ENCODE measurements at regions not wholly inside any gene's neighbourhood (a gene's known extent, or its start where the extent isn't known, plus 50 kb on each side); places are given as distances from the start of the nearest gene placed in this dataset.

DNA sequence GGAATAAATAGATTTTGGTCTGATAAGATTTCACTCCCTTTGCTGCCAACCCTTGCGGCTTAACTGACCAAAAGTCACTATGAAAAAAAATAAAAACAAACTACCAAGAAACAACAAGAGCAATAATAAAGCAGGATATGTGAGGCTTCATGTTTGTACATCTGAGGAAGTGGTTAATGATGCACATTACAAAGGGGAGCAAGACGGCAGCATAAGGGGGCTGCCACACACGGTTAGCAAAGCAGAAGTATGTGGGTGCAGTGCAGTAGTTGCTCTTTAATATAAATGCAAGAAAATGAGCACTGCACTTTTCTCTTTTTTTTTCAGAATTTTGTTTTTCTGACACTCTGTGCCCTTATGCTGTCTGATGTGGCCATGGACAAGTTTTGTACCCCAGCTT, 377.1 kb upstream of the CNTNAP5 start (continued):
- TF ChIP-seq, protein P1, sequence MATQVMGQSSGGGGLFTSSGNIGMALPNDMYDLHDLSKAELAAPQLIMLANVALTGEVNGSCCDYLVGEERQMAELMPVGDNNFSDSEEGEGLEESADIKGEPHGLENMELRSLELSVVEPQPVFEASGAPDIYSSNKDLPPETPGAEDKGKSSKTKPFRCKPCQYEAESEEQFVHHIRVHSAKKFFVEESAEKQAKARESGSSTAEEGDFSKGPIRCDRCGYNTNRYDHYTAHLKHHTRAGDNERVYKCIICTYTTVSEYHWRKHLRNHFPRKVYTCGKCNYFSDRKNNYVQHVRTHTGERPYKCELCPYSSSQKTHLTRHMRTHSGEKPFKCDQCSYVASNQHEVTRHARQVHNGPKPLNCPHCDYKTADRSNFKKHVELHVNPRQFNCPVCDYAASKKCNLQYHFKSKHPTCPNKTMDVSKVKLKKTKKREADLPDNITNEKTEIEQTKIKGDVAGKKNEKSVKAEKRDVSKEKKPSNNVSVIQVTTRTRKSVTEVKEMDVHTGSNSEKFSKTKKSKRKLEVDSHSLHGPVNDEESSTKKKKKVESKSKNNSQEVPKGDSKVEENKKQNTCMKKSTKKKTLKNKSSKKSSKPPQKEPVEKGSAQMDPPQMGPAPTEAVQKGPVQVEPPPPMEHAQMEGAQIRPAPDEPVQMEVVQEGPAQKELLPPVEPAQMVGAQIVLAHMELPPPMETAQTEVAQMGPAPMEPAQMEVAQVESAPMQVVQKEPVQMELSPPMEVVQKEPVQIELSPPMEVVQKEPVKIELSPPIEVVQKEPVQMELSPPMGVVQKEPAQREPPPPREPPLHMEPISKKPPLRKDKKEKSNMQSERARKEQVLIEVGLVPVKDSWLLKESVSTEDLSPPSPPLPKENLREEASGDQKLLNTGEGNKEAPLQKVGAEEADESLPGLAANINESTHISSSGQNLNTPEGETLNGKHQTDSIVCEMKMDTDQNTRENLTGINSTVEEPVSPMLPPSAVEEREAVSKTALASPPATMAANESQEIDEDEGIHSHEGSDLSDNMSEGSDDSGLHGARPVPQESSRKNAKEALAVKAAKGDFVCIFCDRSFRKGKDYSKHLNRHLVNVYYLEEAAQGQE (IDR thresholded peaks at IDR 0.05) = no peak
- TF ChIP-seq CHD2 (IDR thresholded peaks at IDR 0.05; ENCODE audit: low read length, partially characterized antibody) (no peak), PBX3 (IDR thresholded peaks at IDR 0.05) (no peak), RFX5 (IDR thresholded peaks at IDR 0.05) (no peak), RAD21 (conservative IDR thresholded peaks at IDR 0.05 in 1 of 2, IDR thresholded peaks at IDR 0.05 in 1 of 2) (no peak), CBX8 (IDR thresholded peaks at IDR 0.05) (no peak), BHLHE40 (IDR thresholded peaks at IDR 0.05; ENCODE audit: low read depth, low read length) (no peak)

DNA sequence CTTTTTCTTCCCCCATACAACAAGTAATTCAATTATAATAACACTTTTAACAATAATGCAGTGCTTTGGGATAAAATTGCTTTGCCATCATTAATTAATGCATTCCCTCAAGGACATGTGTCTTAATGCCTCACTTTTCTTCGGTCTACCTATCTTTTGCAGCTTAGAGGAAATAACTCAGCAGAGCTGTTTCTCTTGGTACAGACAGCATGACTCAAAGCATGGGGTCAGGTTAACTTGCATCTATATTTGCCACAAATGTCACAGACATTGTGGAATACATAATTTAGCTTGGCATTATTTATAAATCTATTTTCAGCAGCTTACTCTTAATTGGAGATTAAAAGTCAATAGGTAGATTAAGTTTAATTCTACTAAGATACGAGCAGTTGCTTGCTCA, 376.1 kb upstream of the CNTNAP5 start:
- TF ChIP-seq RAD21 (conservative IDR thresholded peaks at IDR 0.05 in 1 of 2, IDR thresholded peaks at IDR 0.05 in 1 of 2) (no peak), SMC3 (IDR thresholded peaks at IDR 0.05) (no peak), NFE2L2 (conservative IDR thresholded peaks at IDR 0.05; ENCODE audit: low read length) (no peak), HOXA7 (CRISPR knock-in tag; IDR thresholded peaks at IDR 0.05) (no peak), NR3C1 (IDR thresholded peaks at IDR 0.05) (no peak), JUNB (IDR thresholded peaks at IDR 0.05) (no peak), BCL3 (IDR thresholded peaks at IDR 0.05) (no peak)
- Histone ChIP-seq H3K9me3 (no peaks in the 10 kb centered on the region), H3K4me3 (no peak overlapping the region), H3K27ac (no peak overlapping the region), H3K4me1 (no peaks in the 10 kb centered on the region), H3K4me2 (no peak overlapping the region)
- POLR2A ChIA-PET = interaction anchor here (0.6 kb wide), 1 partner anchor 25 kb away, joined by 3 read pairs; no protein-coding TSS in a partner anchor
- WGBS (ENCODE audit: missing lambda C conversion rate) = 0% methylated on average over 2 of the region's 2 CpGs
- FAIRE-seq (no peak), DNase-seq (ENCODE audit: low read depth in 1 of 2, low spot score in 1 of 2) (no peak), ATAC-seq (no peak)
- CTCF ChIA-PET = interaction anchor here (0.9 kb wide), 1 partner anchor 23 kb away, joined by 3 read pairs; no protein-coding TSS in a partner anchor

DNA sequence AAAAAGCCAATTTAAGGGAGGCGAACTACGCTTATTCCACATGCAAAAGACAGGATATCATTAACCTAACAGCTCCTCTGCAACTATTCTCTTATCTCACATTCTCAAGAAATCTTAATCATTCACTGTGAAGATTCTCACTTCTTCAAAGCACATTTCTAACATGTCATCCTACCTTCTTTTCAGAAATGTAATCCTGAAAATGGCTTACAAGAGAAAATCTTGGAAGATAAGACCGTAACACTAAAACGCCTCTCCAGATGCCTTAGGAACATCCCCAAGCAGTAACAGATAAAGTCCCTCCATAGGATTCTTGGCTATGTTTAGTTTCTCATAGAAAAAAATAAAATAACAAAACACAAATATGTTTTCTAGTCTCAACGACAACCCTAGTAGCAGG, 373.9 kb upstream of the CNTNAP5 start:
- H3K4me1 ChIP-seq = no peaks in the 10 kb centered on the region
- ChIA-PET CTCF (no interaction called here), POLR2A (no interaction called here)
- no peak overlapping the region for H3K4me3 ChIP-seq
- TF ChIP-seq HOXB13 (CRISPR knock-in tag; IDR thresholded peaks at IDR 0.05; ENCODE audit: low read depth) = no peak
- TF ChIP-seq, protein P2, sequence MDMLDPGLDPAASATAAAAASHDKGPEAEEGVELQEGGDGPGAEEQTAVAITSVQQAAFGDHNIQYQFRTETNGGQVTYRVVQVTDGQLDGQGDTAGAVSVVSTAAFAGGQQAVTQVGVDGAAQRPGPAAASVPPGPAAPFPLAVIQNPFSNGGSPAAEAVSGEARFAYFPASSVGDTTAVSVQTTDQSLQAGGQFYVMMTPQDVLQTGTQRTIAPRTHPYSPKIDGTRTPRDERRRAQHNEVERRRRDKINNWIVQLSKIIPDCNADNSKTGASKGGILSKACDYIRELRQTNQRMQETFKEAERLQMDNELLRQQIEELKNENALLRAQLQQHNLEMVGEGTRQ (IDR thresholded peaks at IDR 0.05) = no peak
- TF ChIP-seq, protein P1 (IDR thresholded peaks at IDR 0.05) = no peak
- TF ChIP-seq BCL3 (IDR thresholded peaks at IDR 0.05) = no peak
- no peak for TF ChIP-seq ZC3H11A (IDR thresholded peaks at IDR 0.05)
- TF ChIP-seq RNF2 (IDR thresholded peaks at IDR 0.05; ENCODE audit: borderline replicate concordance, low read depth) = no peak
- no peak for DNase-seq (ENCODE audit: low read depth in 1 of 2, low spot score in 1 of 2)
- H3K27ac ChIP-seq = no peak overlapping the region
- no peak for ATAC-seq
- FAIRE-seq = no peak
- no peak overlapping the region for H3K4me2 ChIP-seq
- 4% methylated on average over 5 of the region's 5 CpGs for WGBS (ENCODE audit: missing lambda C conversion rate)
- H3K9me3 ChIP-seq = no peaks in the 10 kb centered on the region
